Activated naive CD4-positive, alpha-beta T cell treated with anti-CD3 and anti-CD28 coated beads, Interleukin-2, amount 10 ng/mL, durations not matched to agents 7 days and 5 days (primary cell): ENCODE measurements at regions not wholly inside any gene's neighbourhood (a gene's known extent, or its start where the extent isn't known, plus 50 kb on each side); places are given as distances from the start of the nearest gene placed in this dataset.

ENCODE experiments used
- CTCF ChIA-PET: fragments of 350-600 bp; sonication (Branson Sonifier 250); formaldehyde crosslinking; loops from one replicate; lab custom pipeline; 2021; ENCODE audit warnings: antibody characterized with exemption; lab: Charles Lee
- DNase-seq: peaks from one replicate; pipeline ENCODE4 v3.0.0-alpha.2; 2020
- H3K27ac Mint-ChIP-seq: one replicate; pipeline ENCODE4 v1.8.0; 2021; ENCODE audit warnings: mild to moderate bottlenecking, moderate library complexity, mixed read lengths
- H3K27me3 Mint-ChIP-seq: one replicate; pipeline ENCODE4 v1.8.0; 2021; ENCODE audit warnings: mild to moderate bottlenecking, mixed read lengths
- H3K36me3 Mint-ChIP-seq: one replicate; pipeline ENCODE4 v1.8.0; 2021; ENCODE audit warnings: mixed read lengths
- H3K4me1 Mint-ChIP-seq: one replicate; pipeline ENCODE4 v1.8.0; 2021; ENCODE audit warnings: mixed read lengths
- H3K4me3 Mint-ChIP-seq: one replicate; pipeline ENCODE4 v1.8.0; 2021; ENCODE audit warnings: mild to moderate bottlenecking, moderate library complexity, mixed read lengths
- H3K9me3 Mint-ChIP-seq: one replicate; pipeline ENCODE4 v1.8.0; 2021; ENCODE audit warnings: mixed read lengths

DNA sequence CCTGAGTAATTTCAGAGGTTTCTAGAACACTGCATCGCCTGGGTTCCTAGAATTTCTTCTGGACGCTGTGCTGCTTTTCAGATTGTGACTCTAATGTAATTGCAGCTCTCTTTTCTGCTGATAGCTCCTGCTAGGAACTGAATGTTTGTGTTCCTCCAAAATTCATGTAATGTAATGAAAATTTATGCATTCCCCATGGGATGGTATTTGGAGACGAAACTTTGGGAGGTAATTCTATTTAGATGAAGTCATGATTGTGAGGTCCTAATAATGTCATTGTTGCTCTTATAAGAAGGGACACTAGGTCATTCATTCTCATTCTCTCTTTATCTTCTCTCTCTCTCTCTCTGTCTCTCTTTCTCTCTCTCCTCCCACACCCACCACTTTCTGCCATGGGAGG, 223.9 kb upstream of the DOK6 start:
- CTCF ChIA-PET: no interaction called here
- Mint-ChIP-seq H3K27me3 (no peaks in the 10 kb centered on the region), H3K4me1 (no peaks in the 10 kb centered on the region)

DNA sequence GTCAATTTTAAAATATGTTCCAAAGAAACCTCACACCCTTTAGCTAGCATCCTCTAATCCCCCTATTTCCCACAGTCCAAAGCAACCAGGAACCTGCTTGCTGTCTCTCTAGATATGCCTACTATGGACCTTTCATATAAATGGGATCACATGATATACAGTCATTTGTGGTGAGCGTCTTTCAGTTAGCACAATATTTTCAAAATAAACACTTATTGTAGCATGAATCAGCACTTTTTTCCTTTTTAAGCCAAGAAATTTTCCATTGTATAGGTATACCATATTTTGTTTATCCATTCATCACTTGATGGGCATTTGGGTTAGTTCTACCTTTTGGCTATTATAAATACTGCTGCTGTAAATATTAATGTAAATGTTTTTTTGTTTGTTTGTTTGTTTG, 223.0 kb upstream of the DOK6 start:
- H3K9me3 Mint-ChIP-seq: no peaks in the 10 kb centered on the region
- CTCF ChIA-PET: no interaction called here
- H3K4me1 Mint-ChIP-seq: no peaks in the 10 kb centered on the region
- H3K4me3 Mint-ChIP-seq: no peak overlapping the region
- H3K27ac Mint-ChIP-seq: no peak overlapping the region
- H3K36me3 Mint-ChIP-seq: no peaks in the 10 kb centered on the region
- no peak for DNase-seq
- H3K27me3 Mint-ChIP-seq: no peaks in the 10 kb centered on the region

More for the DNA sequence above, 223.9 kb upstream of the DOK6 start:
- Mint-ChIP-seq H3K4me3 (no peak overlapping the region), H3K36me3 (no peaks in the 10 kb centered on the region), H3K27ac (no peak overlapping the region), H3K9me3 (no peaks in the 10 kb centered on the region)
- DNase-seq: no peak

DNA sequence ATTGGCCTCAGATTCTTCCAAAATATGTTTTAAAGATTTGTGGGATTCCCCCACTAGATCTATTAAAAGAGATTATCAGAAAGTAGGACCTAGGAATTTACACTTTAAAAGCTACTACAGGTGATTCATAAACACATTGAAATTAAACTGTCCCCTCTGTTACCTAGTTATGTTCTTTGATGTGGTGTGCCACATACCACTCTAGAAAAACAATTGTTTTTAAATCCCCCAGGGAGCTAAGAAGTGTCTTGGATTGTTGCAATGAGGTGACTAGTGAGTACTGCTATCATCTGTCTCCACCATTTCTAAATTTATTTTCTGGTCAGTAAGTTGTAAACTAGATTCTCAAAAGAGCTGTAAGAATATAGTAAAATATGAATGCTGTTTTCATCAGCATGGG, 214.5 kb upstream of the DOK6 start:
- Mint-ChIP-seq H3K4me3 (no peak overlapping the region), H3K4me1 (no peaks in the 10 kb centered on the region), H3K36me3 (no peaks in the 10 kb centered on the region), H3K27ac (no peak overlapping the region), H3K9me3 (no peaks in the 10 kb centered on the region), H3K27me3 (no peaks in the 10 kb centered on the region)
- no peak for DNase-seq
- CTCF ChIA-PET: no interaction called here

GRCh38 chr18:69196336-69196735, 204.4 kb upstream of the DOK6 start:
- no peaks in the 10 kb centered on the region for H3K27me3 Mint-ChIP-seq
- H3K36me3 Mint-ChIP-seq: no peaks in the 10 kb centered on the region
- no peak overlapping the region for H3K4me3 Mint-ChIP-seq
- H3K27ac Mint-ChIP-seq: no peak overlapping the region
- no peaks in the 10 kb centered on the region for H3K9me3 Mint-ChIP-seq
- DNase-seq: no peak
- CTCF ChIA-PET: no interaction called here
- H3K4me1 Mint-ChIP-seq: no peaks in the 10 kb centered on the region

DNA sequence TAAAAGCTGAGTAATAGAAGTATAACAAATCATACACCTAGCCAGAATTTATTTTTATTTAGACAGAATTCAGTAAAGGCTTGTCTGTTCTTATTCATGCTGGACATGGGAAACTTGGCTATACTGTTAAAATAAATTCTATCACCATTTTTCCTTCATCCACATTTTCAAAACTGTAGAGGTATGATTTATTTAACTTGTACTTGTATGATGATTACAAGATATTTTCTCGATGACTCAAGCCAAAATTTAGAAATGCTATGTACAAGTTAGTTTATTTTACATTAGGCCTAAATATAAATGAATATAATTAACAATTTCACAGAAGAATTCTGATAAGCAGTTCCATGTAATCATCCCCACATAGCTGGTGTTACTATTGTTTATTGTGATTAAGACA, 194.8 kb upstream of the DOK6 start:
- no peak for DNase-seq
- CTCF ChIA-PET: no interaction called here
- H3K4me3 Mint-ChIP-seq: no peak overlapping the region
- H3K4me1 Mint-ChIP-seq: no peaks in the 10 kb centered on the region
- no peaks in the 10 kb centered on the region for H3K36me3 Mint-ChIP-seq
- no peak overlapping the region for H3K27ac Mint-ChIP-seq
- H3K9me3 Mint-ChIP-seq: no peaks in the 10 kb centered on the region
- H3K27me3 Mint-ChIP-seq: no peaks in the 10 kb centered on the region

DNA sequence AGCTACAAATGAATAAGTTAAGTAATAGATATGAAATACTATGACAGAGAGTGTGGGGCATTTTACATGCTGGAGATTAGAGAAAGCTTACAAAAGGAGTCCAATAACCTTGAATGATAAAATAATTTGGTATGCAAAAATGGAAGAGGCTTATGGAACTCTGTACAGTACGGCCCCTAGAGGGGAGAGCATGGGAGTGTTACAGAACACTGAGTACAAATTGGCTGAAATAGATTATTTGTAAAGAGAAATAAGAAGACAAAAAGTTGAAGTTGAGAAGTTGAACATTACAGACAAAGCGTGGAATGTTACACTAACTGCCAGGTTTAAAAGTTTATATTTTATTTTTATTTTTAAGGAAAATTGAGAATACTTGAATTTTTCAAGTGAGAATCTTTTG, 192.1 kb upstream of the DOK6 start:
- Mint-ChIP-seq H3K27ac (no peak overlapping the region), H3K9me3 (no peaks in the 10 kb centered on the region), H3K36me3 (no peaks in the 10 kb centered on the region), H3K4me3 (no peak overlapping the region), H3K4me1 (no peaks in the 10 kb centered on the region), H3K27me3 (no peaks in the 10 kb centered on the region)
- DNase-seq: no peak
- CTCF ChIA-PET: no interaction called here

DNA sequence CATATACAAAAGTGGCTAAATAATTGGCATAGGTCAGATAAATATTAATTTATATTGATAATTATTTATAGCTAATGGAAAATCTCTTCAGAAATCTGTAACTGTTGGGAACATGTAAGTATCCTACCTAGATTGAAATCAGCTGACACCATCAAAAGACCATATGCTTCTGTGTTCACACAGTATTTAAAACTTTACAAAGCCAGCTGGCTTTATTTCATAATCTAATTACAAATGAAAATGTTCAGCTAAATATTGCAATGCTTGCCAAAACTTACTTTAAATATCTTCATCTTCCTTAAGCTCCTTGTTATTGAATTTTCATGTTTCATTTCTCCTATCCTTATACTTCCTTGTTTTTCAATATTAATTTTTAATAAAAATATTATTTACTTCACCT, 190.9 kb upstream of the DOK6 start:
- H3K4me1 Mint-ChIP-seq: no peaks in the 10 kb centered on the region
- H3K4me3 Mint-ChIP-seq: no peak overlapping the region
- CTCF ChIA-PET: no interaction called here
- no peaks in the 10 kb centered on the region for H3K36me3 Mint-ChIP-seq
- H3K27ac Mint-ChIP-seq: no peak overlapping the region
- no peaks in the 10 kb centered on the region for H3K9me3 Mint-ChIP-seq
- no peak for DNase-seq
- no peaks in the 10 kb centered on the region for H3K27me3 Mint-ChIP-seq

DNA sequence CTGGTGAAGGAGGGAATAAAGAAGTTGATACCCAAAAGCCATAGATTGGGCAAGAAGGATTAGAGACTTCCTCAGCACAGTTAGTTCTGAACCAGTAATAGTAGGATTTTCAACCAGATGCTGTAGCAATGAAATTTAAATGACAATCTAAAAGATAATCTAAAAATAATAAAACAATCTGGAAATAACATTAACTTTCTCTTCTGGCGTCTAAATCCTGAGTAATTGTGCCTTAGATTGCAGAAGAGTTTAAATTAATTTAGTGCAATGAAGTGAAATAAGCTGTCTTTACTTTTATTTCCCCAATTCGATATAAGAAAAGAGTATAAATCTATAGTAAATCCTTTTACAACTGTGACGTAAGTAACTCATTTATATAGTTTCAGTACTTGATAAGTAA, 186.8 kb upstream of the DOK6 start:
- no peaks in the 10 kb centered on the region for H3K36me3 Mint-ChIP-seq
- no peak overlapping the region for H3K27ac Mint-ChIP-seq
- H3K9me3 Mint-ChIP-seq: no peaks in the 10 kb centered on the region
- H3K27me3 Mint-ChIP-seq: no peaks in the 10 kb centered on the region
- no peak for DNase-seq
- H3K4me1 Mint-ChIP-seq: no peaks in the 10 kb centered on the region
- CTCF ChIA-PET: no interaction called here
- H3K4me3 Mint-ChIP-seq: no peak overlapping the region

GRCh38 chr18:69215161-69215560, 185.5 kb upstream of the DOK6 start:
- H3K9me3 Mint-ChIP-seq: no peaks in the 10 kb centered on the region
- no peaks in the 10 kb centered on the region for H3K4me1 Mint-ChIP-seq
- H3K4me3 Mint-ChIP-seq: no peak overlapping the region
- H3K36me3 Mint-ChIP-seq: no peaks in the 10 kb centered on the region
- no peaks in the 10 kb centered on the region for H3K27me3 Mint-ChIP-seq
- no peak overlapping the region for H3K27ac Mint-ChIP-seq
- no peak for DNase-seq
- CTCF ChIA-PET: no interaction called here

DNA sequence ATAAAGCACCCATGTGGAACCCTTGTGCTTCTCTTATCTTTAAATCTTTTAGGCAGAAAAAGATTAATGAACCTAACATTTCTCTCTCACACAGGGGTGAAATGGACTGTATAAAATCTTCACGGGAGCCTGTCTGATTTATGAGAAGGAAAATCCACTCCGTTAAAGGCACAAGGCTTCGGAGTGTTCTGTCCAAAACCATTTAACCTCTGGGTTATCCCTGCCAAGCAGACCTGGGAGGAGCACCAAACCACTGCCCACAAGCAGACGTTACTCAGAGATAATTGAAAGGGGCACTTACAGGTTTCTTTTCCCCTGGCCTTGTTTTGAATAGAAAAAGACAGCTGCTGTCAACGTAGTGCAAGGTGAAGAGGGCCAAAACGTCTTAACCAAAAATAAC, 184.4 kb upstream of the DOK6 start:
- Mint-ChIP-seq H3K27me3 (no peaks in the 10 kb centered on the region), H3K9me3 (no peaks in the 10 kb centered on the region), H3K4me1 (no peaks in the 10 kb centered on the region), H3K36me3 (no peaks in the 10 kb centered on the region), H3K27ac (no peak overlapping the region), H3K4me3 (no peak overlapping the region)
- CTCF ChIA-PET: no interaction called here
- DNase-seq: no peak

GRCh38 chr18:69217196-69218000, 183.3 kb upstream of the DOK6 start:
- Mint-ChIP-seq H3K4me1 (no peaks in the 10 kb centered on the region), H3K36me3 (no peaks in the 10 kb centered on the region), H3K27ac (no peak overlapping the region), H3K9me3 (no peaks in the 10 kb centered on the region), H3K4me3 (no peak overlapping the region), H3K27me3 (no peaks in the 10 kb centered on the region)
- no peak for DNase-seq
- CTCF ChIA-PET: no interaction called here

GRCh38 chr18:69220529-69220928, 180.2 kb upstream of the DOK6 start:
- CTCF ChIA-PET: no interaction called here
- Mint-ChIP-seq H3K4me3 (no peak overlapping the region), H3K4me1 (no peaks in the 10 kb centered on the region), H3K36me3 (no peaks in the 10 kb centered on the region), H3K27ac (no peak overlapping the region), H3K9me3 (no peaks in the 10 kb centered on the region), H3K27me3 (no peaks in the 10 kb centered on the region)
- no peak for DNase-seq

DNA sequence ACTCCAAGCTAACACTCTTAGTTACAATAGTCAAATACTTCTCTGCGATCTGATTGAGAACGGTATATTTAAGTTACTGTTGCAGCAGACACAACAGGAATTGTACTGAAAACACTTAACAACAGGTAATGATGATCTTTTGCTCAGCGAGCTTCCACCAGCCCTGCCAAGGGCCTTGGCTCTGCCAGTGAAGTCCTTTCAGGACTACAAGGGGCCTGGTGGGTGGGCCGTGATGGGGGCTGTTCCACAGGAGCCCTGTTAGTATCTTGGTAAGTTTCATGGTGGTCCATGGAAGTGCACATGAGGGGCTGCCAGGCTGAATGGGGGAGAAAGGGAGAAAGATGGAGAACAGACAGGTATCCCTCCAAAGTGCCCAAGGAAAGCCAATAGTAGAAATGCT, 178.6 kb upstream of the DOK6 start:
- Mint-ChIP-seq H3K9me3 (no peaks in the 10 kb centered on the region), H3K27me3 (no peaks in the 10 kb centered on the region), H3K36me3 (no peaks in the 10 kb centered on the region), H3K4me1 (no peaks in the 10 kb centered on the region), H3K4me3 (no peak overlapping the region), H3K27ac (no peak overlapping the region)
- CTCF ChIA-PET: no interaction called here
- DNase-seq: no peak

- Mint-ChIP-seq H3K27me3 (no peaks in the 10 kb centered on the region), H3K9me3 (no peaks in the 10 kb centered on the region), H3K27ac (no peak overlapping the region), H3K4me3 (no peak overlapping the region), H3K36me3 (no peaks in the 10 kb centered on the region), H3K4me1 (no peaks in the 10 kb centered on the region)
- CTCF ChIA-PET: no interaction called here
- no peak for DNase-seq
Observed at GRCh38 chr18:69226971-69227370, 173.7 kb upstream of the DOK6 start.

DNA sequence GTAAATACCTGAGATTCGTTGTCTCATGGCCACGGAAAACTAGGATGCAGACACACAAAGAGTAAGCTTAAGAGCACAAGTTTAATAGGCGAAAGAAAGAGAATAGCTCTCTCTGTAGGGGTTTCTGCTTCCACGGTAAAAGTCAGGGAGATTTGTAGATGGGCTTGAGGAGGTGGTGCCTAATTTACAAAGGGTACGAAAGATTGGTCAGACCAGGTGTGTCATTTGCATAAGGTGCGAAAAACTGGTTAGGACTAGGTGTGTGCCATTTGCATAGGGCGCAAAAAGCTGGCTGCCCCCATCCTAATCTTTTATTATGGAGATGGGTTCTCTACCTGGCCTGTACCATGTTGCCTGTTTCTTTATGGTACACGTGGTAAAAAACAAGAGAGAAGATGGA, 170.5 kb upstream of the DOK6 start:
- DNase-seq: no peak
- no peak overlapping the region for H3K4me3 Mint-ChIP-seq
- CTCF ChIA-PET: no interaction called here
- H3K27me3 Mint-ChIP-seq: no peaks in the 10 kb centered on the region
- H3K27ac Mint-ChIP-seq: no peak overlapping the region
- no peaks in the 10 kb centered on the region for H3K9me3 Mint-ChIP-seq
- no peaks in the 10 kb centered on the region for H3K36me3 Mint-ChIP-seq
- no peaks in the 10 kb centered on the region for H3K4me1 Mint-ChIP-seq
